GM12892 (cell line): ENCODE measurements at regions not wholly inside any gene's neighbourhood (a gene's known extent, or its start where the extent isn't known, plus 50 kb on each side); places are given as distances from the start of the nearest gene placed in this dataset.

Source experiments
- POLR2A ChIP-seq: IDR thresholded peaks from 2 replicates; pipeline ENCODE4 v1.6.1; 2011; ENCODE audit warnings: low read depth, low read length, control low read depth
- POLR2AphosphoS5 ChIP-seq: IDR thresholded peaks from 2 replicates; pipeline ENCODE4 v1.6.1; 2011; ENCODE audit warnings: low read depth, low read length, control low read depth
- TAF1 ChIP-seq: IDR thresholded peaks from 2 replicates; pipeline ENCODE4 v1.6.1; 2011; ENCODE audit warnings: low read depth, mild to moderate bottlenecking, control low read depth, low read length, borderline replicate concordance

DNA sequence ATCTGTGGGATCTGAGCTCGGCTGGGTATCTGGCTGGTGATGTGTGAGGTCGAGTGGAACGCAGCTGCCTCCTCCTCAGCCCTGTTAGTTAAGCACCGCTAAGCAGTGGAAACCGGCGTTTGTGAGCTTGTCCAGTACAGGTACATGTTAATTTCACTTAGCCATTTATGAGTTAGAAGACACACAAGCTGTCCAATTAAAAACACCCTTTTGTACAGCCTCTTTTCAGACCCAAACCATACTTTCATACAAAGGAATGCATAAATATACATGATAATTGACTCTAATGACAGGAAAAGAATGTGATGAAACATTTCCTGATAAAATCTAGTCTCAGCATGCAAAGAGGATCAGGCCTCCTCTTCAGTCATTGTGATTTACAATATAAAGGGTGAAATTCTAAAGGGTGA, 163.6 kb upstream of the FAT1 start:
- no peak for TF ChIP-seq POLR2A
- TF ChIP-seq POLR2AphosphoS5, result no peak
- no peak for TF ChIP-seq TAF1
